C4-2B (cell line): ENCODE measurements at regions not wholly inside any gene's neighbourhood (a gene's known extent, or its start where the extent isn't known, plus 50 kb on each side); places are given as distances from the start of the nearest gene placed in this dataset.

ENCODE experiments used
- H3K27ac ChIP-seq: fragments of 450-650 bp; 2 replicates; pipeline ENCODE4 v1.5.1; 2017
- CTCF ChIP-seq: fragments of 450-650 bp; conservative IDR thresholded peaks from 2 replicates; pipeline ENCODE4 v1.5.1; 2017; ENCODE audit warnings: mild to moderate bottlenecking
- ZFX ChIP-seq: fragments of 450-650 bp; IDR thresholded peaks from 2 replicates; pipeline ENCODE4 v1.6.1; 2017

DNA sequence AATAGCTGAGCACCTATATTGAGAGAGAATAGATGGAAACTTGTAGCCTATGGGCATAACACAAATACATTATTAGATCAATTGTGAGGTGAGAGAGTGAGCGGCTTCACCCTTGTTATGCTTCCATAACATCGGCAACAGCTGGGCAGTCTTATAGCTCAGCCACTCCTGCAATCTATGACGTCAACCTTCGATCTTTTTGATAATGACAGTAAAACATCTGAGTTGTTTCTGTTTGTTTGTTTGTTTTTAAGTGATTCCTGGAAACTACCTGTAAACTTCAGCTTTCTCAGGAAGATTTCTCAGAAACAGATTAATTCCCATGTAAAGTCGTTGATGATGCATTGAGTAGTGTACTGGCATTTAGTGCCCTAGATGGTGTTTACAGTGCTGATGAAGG, 90.0 kb downstream of the DSEL start:
- no peak overlapping the region for H3K27ac ChIP-seq
- no peak for TF ChIP-seq ZFX

GRCh38 chr18:67425672-67426071, 90.8 kb downstream of the DSEL start:
- H3K27ac ChIP-seq, result no peak overlapping the region
- TF ChIP-seq CTCF (no peak), ZFX (no peak)

- no peak for TF ChIP-seq CTCF
- TF ChIP-seq ZFX, result no peak
- H3K27ac ChIP-seq, result no peak overlapping the region
Measured at GRCh38 chr18:67421651-67422050, 94.9 kb downstream of the DSEL start.

- no peak for TF ChIP-seq CTCF
- no peak for TF ChIP-seq ZFX
- no peak overlapping the region for H3K27ac ChIP-seq
Measured at GRCh38 chr18:67417864-67418523, 98.5 kb downstream of the DSEL start.

DNA sequence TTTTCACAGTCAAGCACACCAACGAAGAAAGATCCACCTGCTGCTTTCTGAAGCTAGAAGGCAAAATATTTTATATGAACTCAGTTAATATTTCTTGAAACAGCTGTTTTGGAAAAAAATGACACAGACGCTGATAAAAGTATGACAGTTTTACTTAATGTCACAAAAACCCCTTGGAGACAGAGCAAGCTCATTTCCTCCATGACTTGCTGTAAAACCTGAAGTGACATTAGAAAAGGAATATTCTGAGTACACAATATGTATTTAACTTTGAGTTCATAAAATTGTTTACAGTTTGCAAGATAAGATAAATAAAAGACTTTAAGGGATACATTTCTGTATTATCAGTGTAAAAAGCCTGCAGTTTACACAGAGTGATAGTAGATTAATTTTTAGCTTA, 105.4 kb downstream of the DSEL start:
- no peak overlapping the region for H3K27ac ChIP-seq
- TF ChIP-seq CTCF (no peak), ZFX (no peak)

GRCh38 chr18:67410075-67411070, 106.1 kb downstream of the DSEL start:
- no peak overlapping the region for H3K27ac ChIP-seq

GRCh38 chr18:67408240-67408639, 108.3 kb downstream of the DSEL start:
- no peak overlapping the region for H3K27ac ChIP-seq
- no peak for TF ChIP-seq CTCF
- TF ChIP-seq ZFX, result no peak

More at GRCh38 chr18:67410075-67411070, 106.1 kb downstream of the DSEL start:
- no peak for TF ChIP-seq CTCF
- TF ChIP-seq ZFX, result no peak
